ENCODE measurements at regions not wholly inside any gene's neighbourhood (a gene's known extent, or its start where the extent isn't known, plus 50 kb on each side); places are given as distances from the start of the nearest gene placed in this dataset.

DNA sequence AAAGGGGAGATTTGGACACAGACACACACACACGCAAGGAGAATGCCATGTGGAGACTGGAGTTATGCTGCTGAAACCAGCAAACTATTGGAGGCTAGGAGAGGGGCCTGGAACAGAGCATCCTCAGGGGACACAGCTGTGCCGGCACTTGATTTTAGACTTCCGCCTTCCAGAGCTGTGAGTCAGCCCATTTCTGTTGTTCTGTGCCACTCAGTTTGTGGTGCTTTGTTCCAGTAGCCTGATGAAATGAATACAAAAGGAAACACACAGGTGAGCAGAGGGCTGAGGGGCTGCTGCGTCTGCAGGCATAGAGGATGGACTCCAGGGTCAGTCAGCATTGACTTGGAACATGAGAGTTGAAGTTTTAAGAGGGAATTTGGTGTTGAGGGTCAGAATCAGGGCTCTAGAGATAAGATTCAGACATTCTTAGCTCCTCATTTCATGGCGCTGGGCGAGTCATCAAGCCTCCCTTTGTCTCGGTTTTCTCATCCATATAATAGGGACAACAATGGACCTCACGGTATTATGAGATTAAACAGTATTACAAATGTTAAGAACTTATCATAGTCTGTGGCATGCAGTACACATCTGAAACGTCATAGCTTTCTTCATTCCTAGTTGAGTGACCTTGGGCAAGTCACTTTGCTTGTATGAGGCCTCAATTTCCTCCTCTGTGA, 191.0 kb downstream of the MIAT start:
- TF ChIP-seq, protein P1, sequence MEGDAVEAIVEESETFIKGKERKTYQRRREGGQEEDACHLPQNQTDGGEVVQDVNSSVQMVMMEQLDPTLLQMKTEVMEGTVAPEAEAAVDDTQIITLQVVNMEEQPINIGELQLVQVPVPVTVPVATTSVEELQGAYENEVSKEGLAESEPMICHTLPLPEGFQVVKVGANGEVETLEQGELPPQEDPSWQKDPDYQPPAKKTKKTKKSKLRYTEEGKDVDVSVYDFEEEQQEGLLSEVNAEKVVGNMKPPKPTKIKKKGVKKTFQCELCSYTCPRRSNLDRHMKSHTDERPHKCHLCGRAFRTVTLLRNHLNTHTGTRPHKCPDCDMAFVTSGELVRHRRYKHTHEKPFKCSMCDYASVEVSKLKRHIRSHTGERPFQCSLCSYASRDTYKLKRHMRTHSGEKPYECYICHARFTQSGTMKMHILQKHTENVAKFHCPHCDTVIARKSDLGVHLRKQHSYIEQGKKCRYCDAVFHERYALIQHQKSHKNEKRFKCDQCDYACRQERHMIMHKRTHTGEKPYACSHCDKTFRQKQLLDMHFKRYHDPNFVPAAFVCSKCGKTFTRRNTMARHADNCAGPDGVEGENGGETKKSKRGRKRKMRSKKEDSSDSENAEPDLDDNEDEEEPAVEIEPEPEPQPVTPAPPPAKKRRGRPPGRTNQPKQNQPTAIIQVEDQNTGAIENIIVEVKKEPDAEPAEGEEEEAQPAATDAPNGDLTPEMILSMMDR (IDR thresholded peaks at IDR 0.05; ENCODE audit: low read depth, low read length), result no peak
- TF ChIP-seq EZH2phosphoT487 (IDR thresholded peaks at IDR 0.05; ENCODE audit: low read depth), result no peak
